PC-3 (cell line): ENCODE measurements at regions not wholly inside any gene's neighbourhood (a gene's known extent, or its start where the extent isn't known, plus 50 kb on each side); places are given as distances from the start of the nearest gene placed in this dataset.

Experiments
- ATAC-seq: fragments of 200-7000 bp; cut with Tn5 transposase; 2 replicates; pipeline ENCODE4 v1.9.1; 2020; ENCODE audit warnings: mild to moderate bottlenecking, moderate library complexity
- BruUV-seq: library from RNA; stranded (reverse); fragments of 400-500 nt; replicated peaks from 2 replicates; lab custom pipeline; 2021; lab: Mats Ljungman, UMichigan
- CTCF ChIA-PET: fragments of 300-600 bp; sonication (Branson Sonifier 250); formaldehyde crosslinking; loops from one replicate; lab custom pipeline; 2022; ENCODE audit warnings: antibody characterized with exemption; lab: Charles Lee
- POLR2A ChIA-PET: fragments of 300-600 bp; sonication (Branson Sonifier 250); formaldehyde crosslinking; loops from one replicate; lab custom pipeline; 2022; ENCODE audit warnings: antibody characterized with exemption; ENCODE audit not compliant: unreplicated experiment; lab: Charles Lee
- DNase-seq: peaks from one replicate; pipeline ENCODE4 v3.0.0-alpha.2; 2015
- H2AFZ ChIP-seq: fragments of 300-600 bp; sonication (generic); 2 replicates; pipeline ENCODE4 v1.6.0; 2016; ENCODE audit warnings: antibody characterized with exemption, low read length
- H3F3A ChIP-seq: fragments of 300-600 bp; sonication (generic); one replicate; pipeline ENCODE4 v1.6.0; 2017; ENCODE audit warnings: antibody characterized with exemption, low read length, control low read depth, mild to moderate bottlenecking; ENCODE audit not compliant: unreplicated experiment
- H3K27ac ChIP-seq: fragments of 300-600 bp; sonication (generic); 2 replicates; pipeline ENCODE4 v1.5.1; 2016; ENCODE audit warnings: mild to moderate bottlenecking, low read length
- H3K27me3 ChIP-seq: fragments of 300-600 bp; sonication (generic); 2 replicates; pipeline ENCODE4 v1.6.1; 2016; ENCODE audit warnings: low read length, mixed read lengths
- H3K36me3 ChIP-seq: fragments of 300-600 bp; sonication (generic); 2 replicates; pipeline ENCODE4 v1.6.1; 2016; ENCODE audit warnings: low read depth, mixed run types, low read length, mixed read lengths
- H3K4me1 ChIP-seq: fragments of 300-600 bp; sonication (generic); 2 replicates; pipeline ENCODE4 v1.5.1; 2016; ENCODE audit warnings: low read length; ENCODE audit not compliant: insufficient read depth
- H3K4me2 ChIP-seq: fragments of 300-600 bp; sonication (generic); 2 replicates; pipeline ENCODE4 v1.6.0; 2016; ENCODE audit warnings: low read length
- H3K4me3 ChIP-seq: fragments of 300-600 bp; sonication (generic); 2 replicates; pipeline ENCODE4 v1.5.1; 2016; ENCODE audit warnings: mild to moderate bottlenecking, low read length, mixed read lengths
- H3K79me2 ChIP-seq: fragments of 300-600 bp; sonication (generic); 2 replicates; pipeline ENCODE4 v1.6.1; 2017; ENCODE audit warnings: low read length, mixed read lengths
- H3K9ac ChIP-seq: fragments of 300-600 bp; sonication (generic); 2 replicates; pipeline ENCODE4 v1.6.0; 2016; ENCODE audit warnings: mild to moderate bottlenecking, low read length
- H3K9me2 ChIP-seq: fragments of 300-600 bp; sonication (generic); replicated peaks from 2 replicates; pipeline ENCODE4 v1.6.1; 2016; ENCODE audit warnings: mixed run types, low read length, mixed read lengths
- H3K9me3 ChIP-seq: fragments of 300-600 bp; sonication (generic); 2 replicates; pipeline ENCODE4 v1.6.1; 2016; ENCODE audit warnings: low read length, mixed read lengths
- H4K20me1 ChIP-seq: fragments of 300-600 bp; sonication (generic); 2 replicates; pipeline ENCODE4 v1.6.1; 2016; ENCODE audit warnings: low read length, mixed read lengths
- CTCF ChIP-seq: fragments of 300-600 bp; sonication (generic); conservative IDR thresholded peaks from 2 replicates; pipeline ENCODE4 v1.5.1; 2017; ENCODE audit warnings: antibody characterized with exemption, low read depth, mild to moderate bottlenecking, low read length
- EZH2 ChIP-seq: fragments of 300-600 bp; sonication (generic); IDR thresholded peaks from one replicate; pipeline ENCODE4 v1.6.1; 2017; ENCODE audit warnings: antibody characterized with exemption, mild to moderate bottlenecking, low read length; ENCODE audit not compliant: unreplicated experiment
- EZH2phosphoT487 ChIP-seq: fragments of 300-600 bp; sonication (generic); IDR thresholded peaks from 2 replicates; pipeline ENCODE4 v1.6.1; 2018; ENCODE audit warnings: mild to moderate bottlenecking, antibody characterized with exemption, low read length, borderline replicate concordance
- intact Hi-C: fragments of 100-400 bp; cut with micrococcal nuclease; formaldehyde crosslinking; loops from 2 replicates; pipeline ENCODE4 v1.9.0; 2023

- BruUV-seq, result no TSS peak
- no peaks in the 10 kb centered on the region for H4K20me1 ChIP-seq
- no peaks in the 10 kb centered on the region for H3K9me3 ChIP-seq
- TF ChIP-seq EZH2phosphoT487, result peak; percentile 38; the same call in 1 of the 2 replicates
- no peak for TF ChIP-seq CTCF
- TF ChIP-seq EZH2, result peak; percentile 83
- H3K79me2 ChIP-seq, result no peaks in the 10 kb centered on the region
- DNase-seq, result peak; percentile 27
- CTCF ChIA-PET, result no interaction called here
- H3K27me3 ChIP-seq, result 0 out of 2 replicates have a peak, but pooled peaks cover 5% of the 10 kb centered on the region
- H2AFZ ChIP-seq, result peak overlapping the region; percentile 83
- peak overlapping the region; percentile 80 for H3K4me2 ChIP-seq
- H3F3A ChIP-seq, result no peaks in the 10 kb centered on the region
- H3K4me1 ChIP-seq, result peaks cover 8% of the 10 kb centered on the region; the same call in 1 of the 2 replicates
- intact Hi-C loops, result no loop called here
- POLR2A ChIA-PET, result no interaction called here
- H3K4me3 ChIP-seq, result peak overlapping the region; percentile 65
- no peaks in the 10 kb centered on the region for H3K36me3 ChIP-seq
- H3K9ac ChIP-seq, result 0 out of 2 replicates have a peak overlapping the region, but pooled peaks have one; percentile 25
- peak; percentile 60 for ATAC-seq
- no peaks in the 10 kb centered on the region for H3K9me2 ChIP-seq
- H3K27ac ChIP-seq, result no peak overlapping the region
These were observed 114.5 kb upstream of the GOLGA8J start for GRCh38 chr15:29968099-29968894.

GRCh38 chr15:29962407-29962806 is 120.3 kb upstream of the GOLGA8J start:
- Histone ChIP-seq H3K4me2 (no peak overlapping the region), H3K4me1 (no peaks in the 10 kb centered on the region), H2AFZ (no peak overlapping the region), H3K36me3 (no peaks in the 10 kb centered on the region), H3F3A (no peaks in the 10 kb centered on the region), H3K27me3 (no peaks in the 10 kb centered on the region), H3K9ac (no peak overlapping the region), H3K27ac (no peak overlapping the region), H3K9me2 (no peaks in the 10 kb centered on the region), H3K9me3 (no peaks in the 10 kb centered on the region), H4K20me1 (no peaks in the 10 kb centered on the region), H3K4me3 (no peak overlapping the region), H3K79me2 (no peaks in the 10 kb centered on the region)
- intact Hi-C loops, result loop anchor here (5.0 kb wide), 1 partner anchor 50 kb away; no protein-coding TSS in a partner anchor
- ChIA-PET POLR2A (no interaction called here), CTCF (interaction anchor here (1.4 kb wide), 1 partner anchor 20 kb away, joined by 5 read pairs; no protein-coding TSS in a partner anchor)
- ATAC-seq, result no peak
- no peak for TF ChIP-seq EZH2
- no peak for TF ChIP-seq CTCF
- no peak for TF ChIP-seq EZH2phosphoT487
- no TSS peak for BruUV-seq
- no peak for DNase-seq
